ENCODE measurements at regions not wholly inside any gene's neighbourhood (a gene's known extent, or its start where the extent isn't known, plus 50 kb on each side); places are given as distances from the start of the nearest gene placed in this dataset.

- no peak overlapping the region for H3K4me3 ChIP-seq (ENCODE audit: low read depth, low read length)
- no peak for DNase-seq (ENCODE audit: low read depth)
- TF ChIP-seq, protein P1, sequence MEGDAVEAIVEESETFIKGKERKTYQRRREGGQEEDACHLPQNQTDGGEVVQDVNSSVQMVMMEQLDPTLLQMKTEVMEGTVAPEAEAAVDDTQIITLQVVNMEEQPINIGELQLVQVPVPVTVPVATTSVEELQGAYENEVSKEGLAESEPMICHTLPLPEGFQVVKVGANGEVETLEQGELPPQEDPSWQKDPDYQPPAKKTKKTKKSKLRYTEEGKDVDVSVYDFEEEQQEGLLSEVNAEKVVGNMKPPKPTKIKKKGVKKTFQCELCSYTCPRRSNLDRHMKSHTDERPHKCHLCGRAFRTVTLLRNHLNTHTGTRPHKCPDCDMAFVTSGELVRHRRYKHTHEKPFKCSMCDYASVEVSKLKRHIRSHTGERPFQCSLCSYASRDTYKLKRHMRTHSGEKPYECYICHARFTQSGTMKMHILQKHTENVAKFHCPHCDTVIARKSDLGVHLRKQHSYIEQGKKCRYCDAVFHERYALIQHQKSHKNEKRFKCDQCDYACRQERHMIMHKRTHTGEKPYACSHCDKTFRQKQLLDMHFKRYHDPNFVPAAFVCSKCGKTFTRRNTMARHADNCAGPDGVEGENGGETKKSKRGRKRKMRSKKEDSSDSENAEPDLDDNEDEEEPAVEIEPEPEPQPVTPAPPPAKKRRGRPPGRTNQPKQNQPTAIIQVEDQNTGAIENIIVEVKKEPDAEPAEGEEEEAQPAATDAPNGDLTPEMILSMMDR (IDR thresholded peaks at IDR 0.05; ENCODE audit: insufficient read depth, low read length) = no peak
These were observed 1353.9 kb downstream of the AACS start for GRCh38 chr12:126419131-126419530.

DNA sequence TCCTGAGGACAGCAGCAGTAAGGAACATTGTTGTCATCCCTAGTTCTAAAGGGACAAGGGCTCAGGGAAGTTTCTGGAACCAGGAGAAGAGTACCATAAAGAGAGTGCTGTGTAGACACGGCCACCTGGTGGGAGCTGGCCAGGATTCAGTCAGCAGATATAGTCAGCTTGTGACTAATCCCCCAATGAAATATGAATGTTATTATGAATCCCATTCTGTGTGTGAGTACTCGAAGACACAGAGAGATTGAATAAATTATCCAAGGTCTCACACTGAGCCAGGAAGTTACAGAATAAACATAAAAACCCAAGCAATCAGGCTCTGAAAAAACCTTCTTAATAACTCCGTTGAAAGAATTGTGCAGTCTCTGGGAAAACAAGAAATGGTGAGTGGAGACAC is 1359.5 kb downstream of the AACS start:
- no peak overlapping the region for H3K4me3 ChIP-seq (ENCODE audit: low read depth, low read length)
- TF ChIP-seq, protein P1 (IDR thresholded peaks at IDR 0.05; ENCODE audit: insufficient read depth, low read length) = no peak
- peak; percentile 8 for DNase-seq (ENCODE audit: low read depth)

GRCh38 chr12:126425264-126425663 is 1360.0 kb downstream of the AACS start:
- TF ChIP-seq, protein P1 (IDR thresholded peaks at IDR 0.05; ENCODE audit: insufficient read depth, low read length) = no peak
- no peak for DNase-seq (ENCODE audit: low read depth)
- H3K4me3 ChIP-seq (ENCODE audit: low read depth, low read length) = no peak overlapping the region

- TF ChIP-seq, protein P1 (IDR thresholded peaks at IDR 0.05; ENCODE audit: insufficient read depth, low read length) = no peak
- no peak overlapping the region for H3K4me3 ChIP-seq (ENCODE audit: low read depth, low read length)
- DNase-seq (ENCODE audit: low read depth) = no peak
These were observed 1363.5 kb downstream of the AACS start for GRCh38 chr12:126428769-126429168.

DNA sequence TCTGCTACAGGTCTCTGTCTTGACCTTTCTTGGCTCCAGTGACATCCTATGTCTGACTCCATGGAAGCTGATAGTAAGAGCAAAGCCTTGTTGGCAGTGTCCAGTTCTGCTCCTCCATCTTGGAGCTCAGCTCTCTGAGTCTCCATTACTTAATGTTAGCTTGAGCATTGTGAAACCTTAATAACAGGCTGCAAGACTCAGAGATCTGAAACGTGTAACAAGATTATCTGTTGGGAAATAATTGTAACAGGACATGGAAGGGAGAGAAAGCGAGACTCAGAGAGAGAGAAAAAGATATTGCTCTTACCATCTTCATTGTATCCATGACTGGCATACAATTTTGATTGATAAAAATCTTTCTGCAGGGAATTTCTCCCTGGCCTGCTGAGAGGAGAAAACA is 1365.7 kb downstream of the AACS start:
- no peak overlapping the region for H3K4me3 ChIP-seq (ENCODE audit: low read depth, low read length)
- TF ChIP-seq, protein P1 (IDR thresholded peaks at IDR 0.05; ENCODE audit: insufficient read depth, low read length) = no peak
- peak; percentile 9 for DNase-seq (ENCODE audit: low read depth)

GRCh38 chr12:126431767-126432166 is 1366.5 kb downstream of the AACS start:
- TF ChIP-seq, protein P1 (IDR thresholded peaks at IDR 0.05; ENCODE audit: insufficient read depth, low read length) = no peak
- no peak overlapping the region for H3K4me3 ChIP-seq (ENCODE audit: low read depth, low read length)
- no peak for DNase-seq (ENCODE audit: low read depth)

DNA sequence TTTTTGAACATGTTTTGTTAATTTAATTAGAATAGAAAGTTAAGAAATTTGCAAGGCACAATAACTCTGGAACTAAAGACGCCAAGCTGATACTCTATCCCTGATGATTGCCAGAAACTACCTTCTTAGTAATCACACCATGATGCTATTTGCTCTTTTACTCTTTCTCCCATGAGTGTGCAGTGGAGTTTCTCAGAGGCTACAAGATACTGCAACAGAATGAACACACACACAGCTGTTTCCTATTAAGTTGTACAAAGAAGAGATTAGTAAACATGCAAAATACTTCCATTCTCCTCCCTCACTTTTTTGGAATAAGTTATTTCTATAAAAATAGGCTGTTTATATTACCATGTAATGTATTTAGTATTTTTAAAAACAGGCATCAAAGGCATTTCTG is 1367.5 kb downstream of the AACS start:
- DNase-seq (ENCODE audit: low read depth) = peak; percentile 78
- TF ChIP-seq, protein P1 (IDR thresholded peaks at IDR 0.05; ENCODE audit: insufficient read depth, low read length) = no peak
- no peak overlapping the region for H3K4me3 ChIP-seq (ENCODE audit: low read depth, low read length)

Data from fibroblast of the aortic adventitia (primary cell).